Tibial artery (tissue), 4 donors: ENCODE measurements at regions not wholly inside any gene's neighbourhood (a gene's known extent, or its start where the extent isn't known, plus 50 kb on each side); places are given as distances from the start of the nearest gene placed in this dataset.

Experiments used
- DNase-seq, 2 donors: peaks; one replicate each; pipeline ENCODE4 v3.0.0-alpha.2; 2019
- H3K27ac ChIP-seq, 2 donors: fragments of 200-600 bp; sonication (generic) in 1 of 2; 1 replicate in 1 of 2; 2 replicates in 1 of 2; pipeline ENCODE4 v1.5.1; 2018 to 2019; ENCODE audit warnings: mild to moderate bottlenecking in 1 of 2
- H3K27me3 ChIP-seq, 2 donors: fragments of 200-600 bp; sonication (generic) in 1 of 2; one replicate each; pipeline versions ENCODE4 v1.5.1 to v1.6.0; 2016 to 2019
- H3K36me3 ChIP-seq, 3 donors: fragments of 200-600 bp; sonication (generic) in 2 of 3; one replicate each; pipeline ENCODE4 v1.5.1; 2016 to 2019; ENCODE audit warnings: mild to moderate bottlenecking in 2 of 3
- H3K4me1 ChIP-seq, 4 donors: fragments of 200-600 bp; sonication (generic) in 2 of 4; 1 replicate in 3 of 4; 2 replicates in 1 of 4; pipeline ENCODE4 v1.5.1; 2016 to 2019
- H3K4me3 ChIP-seq, 2 donors: fragments of 200-600 bp; sonication (generic) in 1 of 2; 1 replicate in 1 of 2; 2 replicates in 1 of 2; pipeline ENCODE4 v1.5.1; 2018 to 2019; ENCODE audit warnings: mild to moderate bottlenecking in 2 of 2
- H3K9me3 ChIP-seq, 3 donors: fragments of 200-600 bp; sonication (generic) in 1 of 3; one replicate each; pipeline ENCODE4 v1.5.1; 2016 to 2019
- intact Hi-C: fragments of 100-400 bp; cut with DNase I; formaldehyde crosslinking; loops from one replicate; pipeline ENCODE4 v1.15.0; 2023; ENCODE audit warnings: low total_unique reads
- TF ChIP-seq, protein P1 (sequence below), 2 experiments: fragments of 200-600 bp in 1 of 2; fragments of 450-650 bp in 1 of 2; IDR thresholded peaks; one replicate each; pipeline ENCODE4 v1.5.1; 2017 to 2019; ENCODE audit warnings: antibody characterized with exemption in 2 of 2, mild to moderate bottlenecking in 1 of 2, moderate library complexity in 1 of 2

DNA sequence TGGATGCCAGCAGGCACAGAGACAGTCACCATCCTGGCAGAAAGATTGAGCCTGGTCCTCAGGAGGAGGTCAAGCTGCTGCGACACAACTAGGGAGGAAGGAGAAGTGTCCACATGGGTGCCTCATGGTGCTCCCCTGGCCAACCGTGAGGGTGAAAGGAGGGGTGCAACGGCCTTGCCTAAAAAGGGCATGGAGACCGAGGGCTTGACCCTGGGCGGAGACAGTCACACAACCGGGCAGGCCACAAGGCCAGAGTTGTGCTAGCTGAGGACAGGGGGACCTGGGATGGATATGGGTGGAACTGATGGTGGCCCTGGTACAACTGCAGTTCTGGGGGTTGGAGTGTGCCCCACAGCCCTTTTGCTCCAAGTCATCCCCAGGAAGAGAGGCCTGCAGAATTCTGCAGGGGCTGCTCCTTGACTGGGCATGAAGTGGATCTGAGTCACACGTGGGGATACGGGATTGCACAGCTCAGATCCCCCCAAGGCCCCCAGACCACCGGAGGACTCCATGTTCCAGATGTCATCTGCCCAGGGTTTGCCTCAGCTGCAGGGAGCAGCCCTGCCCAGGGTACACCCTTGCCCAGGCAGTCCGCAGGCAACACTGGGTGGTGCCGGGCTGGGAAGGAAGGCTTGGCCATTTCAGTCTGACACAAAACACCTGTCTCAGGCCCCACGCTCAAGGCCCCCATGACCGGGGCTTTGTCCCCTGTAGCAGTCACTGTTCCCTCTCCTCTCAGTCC, 602.3 kb upstream of the MGMT start:
- no peak overlapping the region for H3K27ac ChIP-seq
- no peaks in the 10 kb centered on the region for H3K4me1 ChIP-seq
- TF ChIP-seq, protein P1, sequence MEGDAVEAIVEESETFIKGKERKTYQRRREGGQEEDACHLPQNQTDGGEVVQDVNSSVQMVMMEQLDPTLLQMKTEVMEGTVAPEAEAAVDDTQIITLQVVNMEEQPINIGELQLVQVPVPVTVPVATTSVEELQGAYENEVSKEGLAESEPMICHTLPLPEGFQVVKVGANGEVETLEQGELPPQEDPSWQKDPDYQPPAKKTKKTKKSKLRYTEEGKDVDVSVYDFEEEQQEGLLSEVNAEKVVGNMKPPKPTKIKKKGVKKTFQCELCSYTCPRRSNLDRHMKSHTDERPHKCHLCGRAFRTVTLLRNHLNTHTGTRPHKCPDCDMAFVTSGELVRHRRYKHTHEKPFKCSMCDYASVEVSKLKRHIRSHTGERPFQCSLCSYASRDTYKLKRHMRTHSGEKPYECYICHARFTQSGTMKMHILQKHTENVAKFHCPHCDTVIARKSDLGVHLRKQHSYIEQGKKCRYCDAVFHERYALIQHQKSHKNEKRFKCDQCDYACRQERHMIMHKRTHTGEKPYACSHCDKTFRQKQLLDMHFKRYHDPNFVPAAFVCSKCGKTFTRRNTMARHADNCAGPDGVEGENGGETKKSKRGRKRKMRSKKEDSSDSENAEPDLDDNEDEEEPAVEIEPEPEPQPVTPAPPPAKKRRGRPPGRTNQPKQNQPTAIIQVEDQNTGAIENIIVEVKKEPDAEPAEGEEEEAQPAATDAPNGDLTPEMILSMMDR (IDR thresholded peaks at IDR 0.05) = no peak
- no peaks in the 10 kb centered on the region for H3K27me3 ChIP-seq
- H3K4me3 ChIP-seq = no peak overlapping the region
- no peaks in the 10 kb centered on the region for H3K36me3 ChIP-seq
- H3K9me3 ChIP-seq = no peaks in the 10 kb centered on the region
- peak; percentile 7 to 49 for DNase-seq
- intact Hi-C loops = no loop called here

DNA sequence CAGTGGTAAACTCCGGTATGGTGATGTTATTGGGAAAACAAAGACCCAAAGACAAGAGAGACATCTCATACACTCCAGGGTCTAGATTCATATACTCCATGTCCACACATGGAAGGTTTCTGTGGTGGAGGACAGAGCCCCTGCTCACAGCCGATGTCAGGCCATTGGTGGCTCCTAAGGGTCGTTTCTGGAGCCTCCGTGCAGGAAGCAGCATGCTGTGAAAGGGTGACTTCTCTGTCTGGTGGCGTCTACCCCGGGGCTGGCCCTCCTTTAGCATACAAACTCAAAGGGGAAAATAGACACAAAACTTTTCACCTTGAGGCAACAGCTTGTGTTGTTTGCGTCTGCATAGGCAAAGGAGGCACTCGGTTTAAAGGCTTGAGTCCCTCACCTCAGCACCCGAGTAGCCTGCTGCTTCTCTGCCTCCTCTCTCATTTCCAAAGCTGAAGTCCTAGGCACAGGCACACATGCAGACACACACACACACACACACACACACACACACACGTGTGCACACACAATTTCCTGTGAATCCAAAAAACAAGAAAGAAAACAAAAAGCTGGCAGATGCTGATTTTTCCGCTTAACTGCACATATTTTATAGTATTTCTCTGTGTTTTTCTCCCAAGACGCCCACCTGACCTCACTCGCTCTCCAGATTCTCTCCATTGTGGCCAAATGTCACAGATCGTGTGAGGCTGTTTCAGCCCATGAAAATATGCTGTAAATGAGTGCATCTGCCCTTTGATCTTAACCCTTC, 601.4 kb upstream of the MGMT start:
- peak in 1 of 2 donors; percentile 9 for DNase-seq
- intact Hi-C loops = no loop called here
- no peaks in the 10 kb centered on the region for H3K27me3 ChIP-seq

DNA sequence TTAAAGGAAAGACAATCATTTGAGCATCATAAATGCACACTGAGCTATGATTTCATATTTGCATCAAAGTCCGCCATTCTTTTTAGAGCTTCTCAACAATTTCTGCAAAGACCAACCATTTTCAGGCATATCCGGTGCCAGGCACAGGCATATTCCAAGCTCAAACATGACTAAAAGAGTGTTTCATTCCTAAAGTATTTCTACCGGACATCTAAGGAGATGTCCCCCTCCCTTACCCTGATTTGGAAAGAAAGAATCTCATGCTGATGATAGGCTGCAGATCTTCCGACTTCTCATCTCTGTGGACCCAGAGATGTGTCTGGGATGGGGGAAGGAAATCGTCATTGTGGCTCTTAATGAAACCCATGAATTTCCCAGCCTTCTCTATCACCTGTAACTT, 600.5 kb upstream of the MGMT start:
- Histone ChIP-seq H3K4me1 (no peaks in the 10 kb centered on the region), H3K27me3 (no peaks in the 10 kb centered on the region), H3K36me3 (no peaks in the 10 kb centered on the region), H3K27ac (no peak overlapping the region), H3K4me3 (no peak overlapping the region), H3K9me3 (no peaks in the 10 kb centered on the region)
- TF ChIP-seq, protein P1 (IDR thresholded peaks at IDR 0.05) = no peak
- intact Hi-C loops = no loop called here
- DNase-seq = no peak

More for the DNA sequence above, 601.4 kb upstream of the MGMT start:
- H3K9me3 ChIP-seq = no peaks in the 10 kb centered on the region
- H3K36me3 ChIP-seq = no peaks in the 10 kb centered on the region
- no peaks in the 10 kb centered on the region for H3K4me1 ChIP-seq
- H3K27ac ChIP-seq = no peak overlapping the region
- no peak overlapping the region for H3K4me3 ChIP-seq
- TF ChIP-seq, protein P1 (IDR thresholded peaks at IDR 0.05) = no peak

DNA sequence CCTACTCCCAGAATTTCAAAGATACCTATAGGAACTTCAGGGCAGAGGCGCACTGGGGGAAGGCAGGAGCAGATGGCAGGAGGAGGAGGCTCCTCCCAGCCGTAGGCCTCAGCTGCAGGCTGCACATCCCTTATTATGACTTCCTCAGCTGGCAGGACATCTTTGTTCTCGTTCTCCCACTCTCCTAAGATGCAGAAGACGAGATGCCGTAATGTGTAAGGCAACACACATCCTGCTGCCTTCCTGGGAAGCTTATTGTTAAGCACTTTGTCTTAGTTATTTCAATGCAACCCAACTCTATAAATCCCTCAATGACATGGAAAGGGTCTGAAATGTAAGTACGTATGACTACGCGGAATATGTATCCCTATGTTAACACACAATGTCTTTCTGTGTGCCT, 599.8 kb upstream of the MGMT start:
- H3K36me3 ChIP-seq = no peaks in the 10 kb centered on the region
- H3K4me3 ChIP-seq = no peak overlapping the region
- TF ChIP-seq, protein P1 (IDR thresholded peaks at IDR 0.05) = no peak
- intact Hi-C loops = no loop called here
- no peak for DNase-seq
- no peaks in the 10 kb centered on the region for H3K9me3 ChIP-seq
- H3K27ac ChIP-seq = no peak overlapping the region
- H3K27me3 ChIP-seq = no peaks in the 10 kb centered on the region
- H3K4me1 ChIP-seq = no peaks in the 10 kb centered on the region

DNA sequence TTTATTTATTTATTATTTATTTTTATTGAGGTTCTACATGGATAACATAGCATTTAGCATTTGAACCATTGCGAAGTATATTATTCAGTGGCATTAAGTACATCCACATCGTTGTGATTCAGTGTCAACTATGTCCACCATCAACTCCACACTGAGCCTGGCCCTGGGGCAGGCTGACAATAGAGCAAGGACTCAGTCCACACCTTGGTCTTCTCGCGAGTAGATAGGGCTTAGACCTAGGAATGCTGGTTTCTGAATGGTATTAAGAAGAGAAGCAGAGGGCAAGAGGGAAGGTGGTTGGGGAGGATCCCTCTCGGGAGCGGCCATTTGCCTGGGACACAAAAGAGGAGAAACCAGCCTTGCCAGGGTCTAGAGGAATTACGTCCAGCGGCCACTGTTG, 599.2 kb upstream of the MGMT start:
- TF ChIP-seq, protein P1 (IDR thresholded peaks at IDR 0.05) = no peak
- intact Hi-C loops = no loop called here
- H3K4me1 ChIP-seq = no peaks in the 10 kb centered on the region
- H3K36me3 ChIP-seq = no peaks in the 10 kb centered on the region
- DNase-seq = peak in 1 of 2 donors; percentile 34
- no peaks in the 10 kb centered on the region for H3K9me3 ChIP-seq
- H3K27ac ChIP-seq = no peak overlapping the region
- no peaks in the 10 kb centered on the region for H3K27me3 ChIP-seq
- H3K4me3 ChIP-seq = no peak overlapping the region
